ENCODE measurements at regions not wholly inside any gene's neighbourhood (a gene's known extent, or its start where the extent isn't known, plus 50 kb on each side); places are given as distances from the start of the nearest gene placed in this dataset.

DNA sequence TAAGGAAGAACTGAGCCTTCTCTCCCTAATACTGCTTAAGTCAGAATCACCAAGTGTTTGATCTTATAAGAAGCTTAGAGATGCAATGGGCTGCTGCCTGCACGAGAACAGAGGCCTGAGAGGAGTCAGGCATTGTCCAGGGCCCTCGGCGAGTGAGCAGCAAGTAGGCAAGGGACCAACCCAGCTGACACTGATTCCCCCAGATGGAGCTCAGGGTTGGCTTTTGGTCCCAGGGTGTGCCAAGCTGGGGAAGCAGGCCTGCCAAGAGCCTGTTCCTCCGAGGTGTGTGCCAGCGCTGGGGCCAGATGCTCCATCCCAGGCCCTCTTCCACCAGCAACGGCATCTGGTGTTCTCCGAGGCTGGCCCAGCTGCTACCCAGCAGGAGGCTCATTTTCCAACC lies 222.0 kb upstream of the ZMIZ1 start:
- FAIRE-seq (no peak), DNase-seq (ENCODE audit: insufficient read length, low spot score) (no peak)

DNA sequence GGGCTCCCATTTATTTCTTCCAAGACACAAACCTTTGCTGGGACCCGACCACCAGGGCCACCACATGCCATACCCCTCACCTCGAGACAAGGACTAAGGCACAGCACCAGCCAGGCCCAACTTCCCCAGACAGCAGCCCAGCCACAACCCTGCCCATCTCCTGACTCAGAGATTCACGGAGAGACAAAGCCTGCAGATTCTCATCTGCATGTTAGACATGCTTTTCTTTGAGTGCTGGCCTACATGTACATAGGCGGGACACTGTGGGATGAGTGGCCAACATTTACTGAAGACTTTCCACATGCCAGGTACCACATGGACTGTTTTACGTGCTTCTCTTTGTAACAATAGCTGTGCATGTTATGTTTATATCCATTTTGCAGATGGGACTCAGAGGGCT lies 221.3 kb upstream of the ZMIZ1 start:
- FAIRE-seq (no peak), DNase-seq (ENCODE audit: insufficient read length, low spot score) (no peak)

DNA sequence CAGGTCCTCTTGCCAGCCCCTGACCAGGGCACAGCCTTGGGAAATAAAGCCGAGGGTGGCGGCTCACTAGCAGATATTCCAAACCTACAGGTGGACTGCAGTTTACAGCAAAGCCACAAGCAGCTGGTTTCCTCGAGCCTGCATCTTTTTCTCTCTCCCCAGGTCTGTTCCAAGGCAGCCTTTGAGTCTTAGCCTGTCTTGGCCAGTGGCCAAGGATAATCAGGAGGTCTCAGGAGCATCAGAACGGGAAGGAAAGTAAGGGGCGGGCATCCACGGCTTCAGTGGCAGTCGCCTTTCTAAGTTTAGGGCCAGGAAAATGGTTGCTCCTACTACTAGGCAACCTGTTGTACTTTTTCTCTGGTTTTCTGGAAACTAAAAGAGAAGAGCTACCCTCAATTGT lies 219.7 kb upstream of the ZMIZ1 start:
- DNase-seq (ENCODE audit: insufficient read length, low spot score): no peak
- FAIRE-seq: no peak

DNA sequence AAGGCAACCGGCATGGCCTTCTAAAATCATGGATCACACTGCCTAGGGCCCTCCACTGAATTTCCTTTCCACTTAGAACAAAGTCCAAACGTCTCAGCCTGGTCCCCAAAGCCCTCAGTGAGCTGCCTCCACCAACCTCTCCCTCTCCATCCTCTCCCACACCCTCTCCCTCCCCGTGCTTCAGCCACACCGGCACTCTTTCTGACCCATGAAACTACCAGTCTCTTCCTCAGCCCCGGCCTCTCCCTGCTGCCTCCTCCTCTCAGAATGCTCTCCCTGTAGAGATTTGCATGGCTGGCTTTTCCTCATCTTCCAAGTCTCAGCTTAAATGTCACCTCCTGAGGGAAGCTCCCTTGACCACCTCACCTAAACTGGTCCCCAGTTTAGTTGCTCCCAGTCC lies 219.0 kb upstream of the ZMIZ1 start:
- DNase-seq (ENCODE audit: insufficient read length, low spot score) (no peak), FAIRE-seq (no peak)

DNA sequence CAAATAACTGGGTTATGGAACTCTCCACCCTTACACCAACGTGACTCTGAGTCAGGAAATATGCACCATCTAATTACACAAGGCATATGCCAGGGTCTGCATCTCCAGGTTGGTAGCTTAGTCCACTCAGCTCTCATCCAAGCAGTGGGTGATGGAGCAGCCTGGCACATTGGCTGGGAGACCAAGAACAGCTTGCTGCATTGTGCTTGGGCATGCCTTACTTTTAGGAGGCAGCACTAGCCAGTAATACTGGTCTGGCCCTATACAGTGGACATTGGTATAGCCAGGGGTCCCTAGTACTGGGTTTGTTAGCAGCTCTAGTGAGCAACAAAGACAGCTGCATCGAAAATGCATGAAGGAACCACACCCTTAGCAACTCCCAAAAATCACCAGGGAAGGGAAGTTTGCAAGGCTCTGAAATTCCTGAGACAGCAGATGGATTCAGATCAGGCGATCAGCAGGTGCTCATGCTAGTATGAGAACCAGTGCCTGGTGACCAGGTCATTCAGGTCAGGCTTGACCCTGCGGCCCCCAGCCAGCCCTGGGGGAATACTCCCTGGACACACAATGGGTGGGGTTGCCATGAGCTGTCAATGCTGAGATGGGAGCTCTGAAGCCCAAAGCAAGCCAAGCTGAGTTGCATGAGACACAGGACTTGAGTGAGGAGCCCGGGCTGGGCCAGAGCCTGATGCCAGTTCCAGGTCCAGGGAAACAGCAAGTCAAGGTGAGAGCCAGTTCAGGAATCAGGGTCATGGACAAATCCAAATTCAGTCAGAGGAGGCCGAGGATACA lies 217.9 kb upstream of the ZMIZ1 start:
- no peak for FAIRE-seq
- DNase-seq (ENCODE audit: insufficient read length, low spot score): no peak

DNA sequence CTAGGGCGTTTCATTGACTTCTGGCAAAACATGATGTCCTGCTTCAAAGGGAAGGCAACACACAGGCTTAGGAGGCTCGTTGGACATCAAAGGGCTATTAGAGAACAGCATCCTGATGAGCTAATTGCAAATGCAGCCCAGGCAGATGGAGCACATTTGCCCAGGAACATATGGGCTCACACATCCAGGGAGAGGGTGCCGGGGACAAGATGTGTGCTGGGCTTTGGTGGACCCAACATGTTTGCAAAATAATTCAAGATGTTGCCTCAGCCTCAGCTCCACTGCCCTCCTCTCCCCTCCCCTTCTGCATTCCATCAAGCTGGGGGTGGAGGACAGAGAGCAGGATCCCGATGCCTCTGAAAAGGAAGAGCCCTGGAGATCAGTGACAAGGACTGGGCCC lies 217.1 kb upstream of the ZMIZ1 start:
- DNase-seq (ENCODE audit: insufficient read length, low spot score) (no peak), FAIRE-seq (no peak)

DNA sequence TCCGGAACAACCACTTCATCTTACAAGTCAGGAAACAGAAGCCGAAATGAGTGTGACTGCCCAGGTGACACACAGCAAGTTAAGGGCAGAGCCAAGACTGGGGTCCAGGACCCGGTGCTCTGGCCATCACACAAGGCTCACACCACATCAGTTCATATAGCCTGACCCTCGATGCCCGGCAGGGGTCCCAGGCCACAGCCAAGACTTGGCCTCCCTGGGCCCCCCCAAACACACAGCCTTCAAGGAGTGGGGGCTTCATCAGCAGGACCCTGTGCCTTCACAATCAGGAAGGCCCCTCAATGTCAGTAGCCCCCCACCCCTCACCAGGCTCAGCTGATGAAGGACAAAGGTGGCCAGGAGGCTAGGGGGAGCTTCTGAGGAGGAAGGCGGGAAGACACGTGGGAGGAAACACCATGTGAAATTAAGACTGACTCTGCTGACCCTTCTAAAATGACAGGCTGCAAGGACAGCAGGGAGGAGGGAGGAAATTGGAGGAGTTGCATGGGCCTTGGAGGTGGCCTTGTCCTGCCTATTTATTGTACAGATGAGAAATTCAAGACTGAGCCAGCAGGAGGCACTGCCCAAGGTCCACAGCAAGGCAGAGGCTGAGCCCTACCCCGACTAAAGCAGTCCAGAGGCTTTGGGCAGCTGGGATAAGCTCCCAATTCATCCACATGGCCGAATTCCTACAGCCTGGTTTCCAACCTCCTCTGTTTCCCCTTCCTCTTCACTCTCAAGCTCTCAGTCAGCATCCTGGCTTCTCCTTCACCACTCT lies 216.1 kb upstream of the ZMIZ1 start:
- DNase-seq (ENCODE audit: insufficient read length, low spot score) (peak; percentile 9), FAIRE-seq (no peak)

DNA sequence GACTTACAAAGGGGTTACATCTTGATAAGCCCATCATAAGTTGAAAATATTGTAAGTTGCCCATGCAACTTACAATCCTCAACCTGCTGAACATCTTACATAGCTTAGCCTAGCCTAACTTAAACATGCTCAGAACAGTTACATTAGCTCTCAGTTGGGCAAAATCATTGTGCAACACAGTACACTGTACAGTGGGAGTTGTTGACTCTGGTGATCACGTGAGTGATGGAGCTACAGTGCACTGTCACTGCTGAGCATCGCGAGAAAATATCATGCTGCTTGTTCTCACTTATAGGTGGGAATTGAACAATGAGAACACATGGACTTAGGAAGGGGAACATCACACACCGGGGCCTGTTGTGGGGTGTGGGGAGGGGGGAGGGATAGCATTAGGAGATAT lies 214.9 kb upstream of the ZMIZ1 start:
- DNase-seq (ENCODE audit: insufficient read length, low spot score) (no peak), FAIRE-seq (no peak)

DNA sequence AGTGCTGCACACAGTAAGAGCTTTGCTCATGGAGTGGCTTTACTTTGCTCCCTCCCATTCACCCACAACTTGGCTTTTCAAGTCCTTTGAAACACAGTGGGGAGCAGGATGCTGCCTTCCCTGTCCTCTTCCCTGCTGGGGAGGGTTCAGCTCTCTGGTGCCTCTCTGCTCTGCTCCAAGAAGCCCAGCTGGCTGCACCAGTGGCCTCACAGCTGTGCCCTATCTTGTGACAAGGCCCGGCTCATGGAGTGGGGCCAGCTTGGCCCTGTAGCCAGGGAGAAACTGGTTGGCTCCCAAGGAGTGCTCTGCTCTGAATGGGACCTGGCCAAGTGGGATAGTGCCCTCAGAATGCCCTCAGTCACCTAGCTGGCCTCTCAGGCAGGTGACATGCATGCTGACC lies 212.3 kb upstream of the ZMIZ1 start:
- FAIRE-seq: no peak
- no peak for DNase-seq (ENCODE audit: insufficient read length, low spot score)

DNA sequence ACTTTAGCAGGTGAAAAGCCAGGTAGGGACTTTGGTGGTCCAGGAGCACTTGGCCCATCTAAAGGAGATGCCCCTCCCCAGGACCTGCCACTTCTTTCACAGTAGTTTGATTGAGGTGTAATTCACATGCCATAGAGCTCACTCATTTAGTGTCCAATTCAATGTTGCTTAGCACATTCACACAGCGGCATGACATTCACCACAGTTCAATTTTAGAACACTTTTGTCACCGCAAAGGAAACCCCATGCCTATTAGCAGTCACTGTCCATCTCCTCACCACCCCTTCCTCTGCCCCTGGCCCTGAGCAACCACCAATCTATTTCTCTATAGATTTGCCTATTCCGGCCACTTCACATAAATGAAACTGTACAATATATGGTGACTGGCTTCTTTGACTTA lies 211.6 kb upstream of the ZMIZ1 start:
- DNase-seq (ENCODE audit: insufficient read length, low spot score): no peak
- FAIRE-seq: no peak

DNA sequence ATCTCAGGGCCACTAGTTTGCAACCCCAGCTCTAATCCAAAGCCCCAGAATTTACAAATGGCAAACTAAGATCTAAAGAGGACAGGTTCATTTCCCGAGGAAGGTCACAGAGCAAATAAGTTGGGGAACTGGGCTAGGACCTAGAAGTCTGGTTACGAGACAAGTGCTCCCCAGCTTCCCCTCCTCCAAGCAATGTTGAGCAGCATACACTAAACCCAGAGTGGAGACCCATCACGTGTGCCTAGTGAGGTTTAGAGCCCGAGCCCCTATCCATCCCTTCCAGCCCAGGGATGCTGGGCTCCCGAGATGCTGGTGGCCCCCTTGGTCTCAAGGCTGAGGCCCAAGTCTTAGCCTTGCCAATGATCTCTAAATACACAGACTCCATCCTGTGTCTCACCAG lies 209.5 kb upstream of the ZMIZ1 start:
- FAIRE-seq (no peak), DNase-seq (ENCODE audit: insufficient read length, low spot score) (no peak)

DNA sequence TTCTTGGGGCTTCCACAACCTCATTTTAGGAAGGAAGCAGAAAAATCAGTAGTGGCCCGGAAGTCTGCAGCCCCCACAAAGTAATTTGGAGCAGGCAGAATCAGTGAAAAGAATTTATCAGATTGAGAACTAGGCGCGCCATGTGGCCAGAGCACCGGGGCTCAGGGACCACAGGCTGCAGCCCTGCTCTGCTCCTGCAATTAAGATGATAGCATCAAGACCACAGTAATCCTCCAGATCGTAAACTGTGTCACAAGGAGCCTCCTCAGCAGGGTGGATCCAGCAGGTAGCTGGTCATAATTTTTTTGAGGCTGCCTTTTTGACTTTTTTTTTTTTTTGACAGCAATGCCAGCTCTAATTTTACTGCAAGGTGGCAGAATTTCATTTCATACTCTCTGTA lies 209.0 kb upstream of the ZMIZ1 start:
- DNase-seq (ENCODE audit: insufficient read length, low spot score) (no peak), FAIRE-seq (no peak)

DNA sequence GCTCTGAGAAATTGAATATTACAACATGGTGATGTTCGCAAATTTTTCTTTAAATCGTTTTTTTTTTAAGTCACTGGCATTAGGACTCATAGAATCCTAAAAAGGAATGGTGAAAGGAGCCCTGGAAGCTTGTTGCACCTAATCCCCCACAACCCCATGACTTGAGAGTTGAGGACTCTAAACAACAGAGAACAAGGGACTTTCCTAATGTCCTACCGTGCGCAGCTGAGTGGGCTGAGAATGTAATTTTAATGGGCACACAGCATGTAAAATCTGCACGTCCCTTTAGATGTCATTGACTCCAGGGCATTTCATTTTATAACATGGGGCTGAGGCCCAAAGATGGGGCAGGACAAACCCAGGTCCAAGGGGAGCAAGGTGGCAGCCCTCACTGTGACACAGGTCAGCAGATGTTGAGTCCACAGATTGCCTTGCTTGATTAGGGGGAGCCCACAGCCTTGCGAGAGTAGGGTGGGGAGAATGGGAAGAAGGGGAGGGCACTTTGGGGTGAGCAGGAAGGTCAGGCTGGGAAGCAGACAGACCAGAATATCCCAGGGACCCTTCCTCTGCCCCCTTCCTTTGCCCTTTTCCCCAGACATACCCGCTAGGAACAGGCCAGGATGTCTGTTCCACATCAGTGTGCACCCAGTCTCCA lies 208.4 kb upstream of the ZMIZ1 start:
- no peak for FAIRE-seq

DNA sequence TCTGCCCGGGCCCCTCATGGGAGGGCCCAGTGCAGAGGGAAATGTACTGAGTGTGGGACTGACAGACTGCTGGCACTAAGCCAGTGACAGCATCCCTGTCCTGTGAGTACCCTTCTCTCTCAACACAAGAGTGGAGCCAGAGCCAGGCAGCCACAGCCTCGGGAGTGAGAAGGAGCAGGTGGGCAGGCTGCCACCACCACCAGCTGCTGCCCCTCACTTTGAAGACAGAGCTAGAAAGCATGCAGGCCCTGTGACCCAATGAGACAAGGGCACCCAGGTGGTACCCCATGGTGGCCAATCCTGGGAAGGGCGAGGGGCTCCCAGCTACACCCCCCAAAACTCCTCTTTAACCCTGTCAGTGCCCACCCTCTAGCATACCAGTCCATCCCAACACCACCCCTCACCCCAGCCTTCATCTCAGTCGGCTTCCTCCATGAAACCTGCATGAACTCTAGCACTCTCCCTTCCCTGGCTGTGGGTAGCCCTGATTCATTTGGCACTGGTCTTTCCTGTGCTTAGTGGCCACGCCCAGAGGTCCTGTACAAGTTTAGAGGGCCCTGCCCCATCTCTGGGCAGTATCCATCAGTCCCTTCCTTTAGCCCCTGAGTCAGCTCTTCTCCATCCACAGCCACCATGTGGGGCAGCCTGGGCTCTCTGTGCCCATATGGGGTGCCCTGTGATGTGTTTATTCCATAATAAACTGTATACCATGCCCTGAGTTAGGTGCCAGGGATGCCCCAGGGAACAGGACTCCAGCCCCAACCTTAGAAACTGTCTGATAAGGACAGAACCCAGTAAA lies 207.0 kb upstream of the ZMIZ1 start:
- no peak for FAIRE-seq

More for the DNA sequence above, 208.4 kb upstream of the ZMIZ1 start:
- no peak for DNase-seq (ENCODE audit: insufficient read length, low spot score)

DNA sequence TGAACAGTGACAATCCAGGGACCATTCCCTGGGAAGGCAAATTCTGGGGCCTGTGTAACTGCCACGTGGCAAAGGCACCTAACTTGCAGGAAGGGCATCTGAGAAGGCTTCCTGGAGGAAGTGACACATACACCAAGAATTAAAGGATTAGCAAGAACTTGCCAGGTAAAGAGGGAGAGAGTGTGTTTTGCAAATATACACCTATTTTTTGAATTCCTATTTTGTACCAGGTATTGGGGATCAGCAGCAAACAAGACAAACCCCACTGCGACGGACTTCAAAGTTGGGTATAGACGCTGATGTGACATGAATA lies 206.5 kb upstream of the ZMIZ1 start:
- no peak for FAIRE-seq
- no peak for DNase-seq (ENCODE audit: insufficient read length, low spot score)

More for the DNA sequence above, 207.0 kb upstream of the ZMIZ1 start:
- no peak for DNase-seq (ENCODE audit: insufficient read length, low spot score)

DNA sequence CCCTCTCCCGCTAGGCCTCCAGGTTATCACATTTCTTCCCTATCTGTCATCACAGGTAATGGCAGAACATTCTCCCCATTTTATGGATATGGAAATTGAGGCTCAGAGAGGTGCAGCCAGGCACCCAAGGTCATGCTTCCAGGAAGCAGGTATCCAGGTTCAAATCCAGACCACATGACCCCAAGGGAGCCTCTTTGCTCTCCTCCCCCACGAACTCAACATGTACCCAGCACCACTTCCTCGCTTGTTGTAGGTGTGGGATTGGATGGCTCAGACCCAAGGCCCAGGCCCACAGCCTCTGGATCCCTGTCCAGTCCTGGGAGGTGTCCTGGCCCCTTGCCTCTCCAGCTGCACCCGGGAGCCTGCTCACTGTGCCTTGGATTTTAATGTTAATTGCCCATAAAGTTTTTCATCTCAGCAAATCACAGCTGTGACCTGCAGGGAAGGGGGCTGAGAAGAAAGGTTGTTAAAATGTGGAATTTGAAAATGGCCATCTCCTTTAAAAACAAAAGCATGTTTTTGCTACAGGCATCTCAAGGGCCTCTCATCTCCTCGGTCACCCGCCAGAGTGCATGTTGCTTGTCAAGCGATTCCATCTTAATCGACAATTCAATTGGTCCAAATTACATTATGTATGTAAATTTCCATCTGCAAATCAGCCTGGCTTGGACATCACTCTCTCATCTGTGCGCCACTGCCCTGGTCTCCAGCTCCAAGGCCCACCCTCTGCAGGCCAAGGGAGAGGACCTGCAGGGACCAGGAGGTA lies 205.4 kb upstream of the ZMIZ1 start:
- DNase-seq (ENCODE audit: insufficient read length, low spot score): no peak
- FAIRE-seq: no peak

DNA sequence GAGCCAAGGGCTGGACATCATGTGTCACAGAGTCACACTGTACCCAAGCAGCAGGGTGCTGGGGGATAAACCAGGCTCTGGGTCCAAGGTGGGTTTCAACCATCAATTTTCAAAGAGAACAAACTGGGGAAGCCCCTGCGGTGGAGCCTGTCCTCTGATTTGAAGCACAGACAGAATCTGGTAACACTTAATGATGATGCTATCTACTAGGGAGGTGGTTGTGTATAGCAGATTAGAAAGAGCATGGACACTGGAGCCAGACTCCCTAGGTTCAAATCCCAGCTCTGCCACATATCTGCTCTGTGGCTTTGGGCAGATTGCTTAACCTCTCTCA lies 204.9 kb upstream of the ZMIZ1 start:
- DNase-seq (ENCODE audit: insufficient read length, low spot score): no peak
- no peak for FAIRE-seq

DNA sequence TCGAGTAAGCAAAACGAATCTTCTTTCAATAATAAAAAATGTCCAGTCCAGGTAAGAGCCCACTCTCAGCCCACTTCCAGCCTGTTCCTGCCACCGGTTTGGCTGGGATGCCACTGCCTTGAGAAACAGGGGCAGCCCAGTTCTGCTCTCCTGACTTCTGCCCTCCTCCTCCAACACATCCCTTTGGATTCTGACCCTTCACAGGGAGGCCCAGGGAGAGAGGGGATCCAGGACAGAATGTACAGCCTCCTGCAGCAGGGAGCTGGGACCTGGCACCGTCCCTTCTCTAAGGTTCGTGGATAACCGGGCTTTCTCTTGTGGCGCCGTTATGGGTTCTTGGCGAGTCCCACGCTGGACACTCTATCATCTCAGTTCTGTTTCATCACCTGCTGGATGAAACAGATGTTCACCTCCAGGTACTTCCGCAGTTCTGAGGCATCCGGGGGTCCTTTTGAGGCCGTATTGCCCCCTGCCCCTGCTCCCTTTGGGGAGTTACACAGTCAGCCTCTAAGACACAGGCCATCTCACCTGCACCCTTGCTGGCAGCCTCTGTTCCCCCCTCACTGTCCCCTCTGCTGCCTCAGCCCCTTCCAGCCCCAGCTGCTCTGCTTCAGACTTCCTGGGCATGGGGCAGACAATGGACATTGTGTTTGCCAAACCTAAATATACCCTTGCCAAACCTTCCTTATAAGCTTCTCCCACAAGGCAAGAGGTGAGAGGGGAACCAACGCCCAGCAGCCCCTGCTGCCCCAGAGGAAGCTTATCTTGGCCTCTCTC lies 203.8 kb upstream of the ZMIZ1 start:
- FAIRE-seq: no peak
- DNase-seq (ENCODE audit: insufficient read length, low spot score): no peak

DNA sequence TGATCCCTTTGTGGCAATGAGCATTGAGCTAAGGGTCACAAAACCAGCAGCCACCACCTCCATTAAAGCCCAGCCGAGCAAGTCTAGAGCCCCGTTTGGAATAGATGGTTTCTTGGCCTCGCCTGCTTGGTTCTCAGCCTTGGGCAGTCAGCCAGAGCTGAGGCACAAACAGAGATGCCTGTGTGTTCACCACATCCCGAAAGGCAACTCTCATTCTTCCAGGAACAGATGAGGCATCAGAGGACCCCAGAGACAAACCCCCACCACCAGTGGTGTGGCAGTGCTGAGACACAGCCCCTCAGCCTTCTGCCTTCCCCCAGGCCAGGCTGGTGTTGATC lies 203.3 kb upstream of the ZMIZ1 start:
- DNase-seq (ENCODE audit: insufficient read length, low spot score): no peak
- FAIRE-seq: no peak

Measured in GM19239 (cell line).